Fibroblast of lung (primary cell): ENCODE measurements at regions not wholly inside any gene's neighbourhood (a gene's known extent, or its start where the extent isn't known, plus 50 kb on each side); places are given as distances from the start of the nearest gene placed in this dataset.
"Not testable (repeated sequence)": the region's sequence is repeated elsewhere in the genome, so short reads cannot be mapped to it uniquely, and the experiment has no call there.

Source experiments
- EZH2 ChIP-seq: IDR thresholded peaks from 2 replicates; pipeline ENCODE4 v1.5.1; 2012; ENCODE audit warnings: low read length, control low read depth, mild to moderate bottlenecking; ENCODE audit errors: missing control alignments
- TF ChIP-seq, protein P1 (sequence below), 2 donors: IDR thresholded peaks in 1 of 2; conservative IDR thresholded peaks in 1 of 2; 1 replicate in 1 of 2; 2 replicates in 1 of 2; pipeline ENCODE4 v1.5.1; 2011 to 2012; ENCODE audit warnings: low read length in 2 of 2, control low read depth in 1 of 2, inconsistent platforms in 1 of 2, low read depth in 1 of 2, mild to moderate bottlenecking in 1 of 2

DNA sequence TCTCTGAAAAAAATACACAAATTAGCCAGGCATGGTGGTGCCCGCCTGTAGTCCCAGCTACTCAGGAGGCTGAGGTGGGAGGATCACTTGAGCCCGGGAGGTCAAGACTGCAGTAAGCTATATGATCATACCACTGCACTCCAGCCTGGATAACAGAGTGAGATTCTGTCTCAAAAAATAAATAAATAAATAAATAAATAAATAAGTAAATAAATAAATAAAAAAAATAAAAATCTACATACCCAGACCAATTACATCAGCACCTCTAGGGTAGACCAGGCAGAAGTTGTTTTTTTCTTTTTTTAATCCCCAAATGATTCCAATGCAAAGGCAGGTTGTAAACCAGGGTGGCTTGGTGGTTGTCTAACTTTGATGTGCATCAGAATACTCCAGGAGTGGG lies 299.3 kb downstream of the BCOR start:
- TF ChIP-seq, protein P1, sequence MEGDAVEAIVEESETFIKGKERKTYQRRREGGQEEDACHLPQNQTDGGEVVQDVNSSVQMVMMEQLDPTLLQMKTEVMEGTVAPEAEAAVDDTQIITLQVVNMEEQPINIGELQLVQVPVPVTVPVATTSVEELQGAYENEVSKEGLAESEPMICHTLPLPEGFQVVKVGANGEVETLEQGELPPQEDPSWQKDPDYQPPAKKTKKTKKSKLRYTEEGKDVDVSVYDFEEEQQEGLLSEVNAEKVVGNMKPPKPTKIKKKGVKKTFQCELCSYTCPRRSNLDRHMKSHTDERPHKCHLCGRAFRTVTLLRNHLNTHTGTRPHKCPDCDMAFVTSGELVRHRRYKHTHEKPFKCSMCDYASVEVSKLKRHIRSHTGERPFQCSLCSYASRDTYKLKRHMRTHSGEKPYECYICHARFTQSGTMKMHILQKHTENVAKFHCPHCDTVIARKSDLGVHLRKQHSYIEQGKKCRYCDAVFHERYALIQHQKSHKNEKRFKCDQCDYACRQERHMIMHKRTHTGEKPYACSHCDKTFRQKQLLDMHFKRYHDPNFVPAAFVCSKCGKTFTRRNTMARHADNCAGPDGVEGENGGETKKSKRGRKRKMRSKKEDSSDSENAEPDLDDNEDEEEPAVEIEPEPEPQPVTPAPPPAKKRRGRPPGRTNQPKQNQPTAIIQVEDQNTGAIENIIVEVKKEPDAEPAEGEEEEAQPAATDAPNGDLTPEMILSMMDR (conservative IDR thresholded peaks at IDR 0.05 in 1 of 2, IDR thresholded peaks at IDR 0.05 in 1 of 2; ENCODE audit: low read depth in 1 of 2, low read length in 2 of 2): not testable (repeated sequence)
- not testable (repeated sequence) for TF ChIP-seq EZH2
